EL (cell line): ENCODE measurements at regions not wholly inside any gene's neighbourhood (a gene's known extent, or its start where the extent isn't known, plus 50 kb on each side); places are given as distances from the start of the nearest gene placed in this dataset.

Source experiments
- DNase-seq: peaks from one replicate; pipeline ENCODE4 v3.0.0-alpha.2; 2016

DNA sequence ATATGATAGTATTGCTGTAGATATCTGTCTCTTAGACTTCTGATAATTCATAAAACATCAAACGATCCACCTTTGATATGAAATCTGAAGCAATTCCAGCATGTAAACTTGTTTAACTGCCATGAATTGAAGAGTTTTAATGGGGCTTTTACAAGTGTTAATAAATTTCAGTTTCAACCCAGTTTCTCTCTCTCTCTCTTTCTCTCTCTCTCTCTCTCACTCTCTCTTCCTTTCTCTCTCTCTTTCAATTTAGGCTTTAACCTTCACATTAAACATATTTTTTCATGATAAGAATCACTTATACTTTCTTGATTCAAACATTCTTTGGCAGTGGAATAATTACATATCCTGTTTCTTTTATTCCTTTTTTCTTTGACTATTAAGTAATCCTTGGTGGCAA is 296.1 kb downstream of the EPHA4 start:
- DNase-seq, result no peak

DNA sequence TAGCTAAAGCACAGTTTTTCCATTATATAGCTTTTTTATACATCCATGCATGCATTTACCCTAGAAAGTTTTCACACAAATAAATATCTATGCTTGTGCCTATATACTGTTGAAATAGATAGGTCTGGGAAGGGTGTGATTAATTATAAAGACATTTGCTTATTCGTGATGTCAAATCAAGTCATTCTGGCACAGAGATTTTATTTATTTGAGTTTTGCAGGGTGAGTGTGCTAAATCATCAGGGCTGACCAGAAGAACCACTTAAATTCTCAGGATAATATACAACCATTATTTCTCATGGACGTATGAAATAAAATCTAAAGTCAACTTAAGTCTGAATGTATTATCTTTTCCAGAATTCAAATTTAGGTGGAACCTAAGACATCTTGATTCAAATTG is 295.5 kb downstream of the EPHA4 start:
- peak; percentile 9 for DNase-seq

DNA sequence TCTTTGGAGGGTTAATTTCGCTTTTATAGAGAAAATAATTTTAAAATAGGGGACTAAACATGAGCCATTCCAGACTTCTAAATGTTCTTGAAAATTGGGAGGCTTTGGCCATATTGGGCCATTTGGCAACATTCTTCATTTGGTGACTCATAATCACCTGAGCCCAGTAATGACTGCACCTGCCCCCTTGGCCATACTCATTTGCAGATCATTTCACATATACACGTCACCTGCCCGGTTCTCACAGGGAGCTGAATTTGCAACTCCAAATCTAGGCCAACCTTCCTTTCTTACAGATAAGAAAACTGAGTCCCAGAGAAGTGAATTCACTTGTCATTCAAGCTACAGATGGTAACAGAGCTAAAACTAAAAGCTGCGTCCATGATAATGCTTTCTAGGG is 289.7 kb downstream of the EPHA4 start:
- DNase-seq, result no peak

DNA sequence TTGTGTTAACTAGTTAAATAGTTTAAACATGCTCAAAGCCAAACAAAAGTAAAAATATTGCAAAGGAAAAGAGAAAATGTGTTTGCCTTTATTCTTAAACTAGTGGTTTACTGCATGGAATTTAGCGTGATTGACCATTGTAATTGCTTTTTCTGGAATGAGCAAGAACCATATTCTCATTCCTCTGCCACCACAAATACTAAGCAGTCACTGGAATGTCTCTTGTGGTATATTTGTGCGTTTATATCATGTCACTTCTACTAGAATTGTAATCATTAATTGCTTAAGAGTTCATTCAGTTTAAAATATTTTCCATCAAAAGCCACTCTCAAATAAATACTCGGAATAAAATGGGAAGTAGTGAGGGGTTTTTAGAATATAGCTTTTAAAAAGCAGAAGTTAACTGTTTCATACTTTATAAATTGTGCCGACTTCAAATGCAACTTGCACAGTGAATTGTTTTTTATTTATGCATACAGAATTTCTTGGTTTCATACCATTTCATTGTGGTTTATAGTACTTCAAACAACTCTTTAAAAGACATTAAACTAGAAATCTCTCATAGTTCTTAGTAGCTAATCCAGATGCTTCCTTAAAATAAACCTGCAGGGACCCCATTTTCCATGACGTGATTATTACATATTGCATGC is 288.1 kb downstream of the EPHA4 start:
- peak; percentile 76 for DNase-seq

DNA sequence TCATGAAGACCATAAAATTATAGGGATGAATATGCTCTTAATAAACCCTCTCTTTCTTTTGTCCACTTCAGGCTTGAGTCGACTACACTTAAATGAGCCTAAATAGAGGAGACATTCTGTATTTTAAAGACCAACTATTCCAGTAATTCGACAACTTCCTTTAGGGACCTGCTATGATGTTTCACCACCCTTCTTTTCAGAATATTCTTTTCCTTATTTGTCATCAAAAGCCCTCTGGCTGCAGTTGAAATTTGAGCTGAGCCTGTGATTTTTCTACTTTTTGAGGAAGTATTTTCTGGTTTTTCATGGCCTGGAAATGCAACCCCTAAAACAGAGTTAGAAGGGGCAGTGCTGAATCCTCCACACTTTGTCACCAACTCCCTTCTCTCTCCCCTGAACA is 287.0 kb downstream of the EPHA4 start:
- DNase-seq, result peak; percentile 30

DNA sequence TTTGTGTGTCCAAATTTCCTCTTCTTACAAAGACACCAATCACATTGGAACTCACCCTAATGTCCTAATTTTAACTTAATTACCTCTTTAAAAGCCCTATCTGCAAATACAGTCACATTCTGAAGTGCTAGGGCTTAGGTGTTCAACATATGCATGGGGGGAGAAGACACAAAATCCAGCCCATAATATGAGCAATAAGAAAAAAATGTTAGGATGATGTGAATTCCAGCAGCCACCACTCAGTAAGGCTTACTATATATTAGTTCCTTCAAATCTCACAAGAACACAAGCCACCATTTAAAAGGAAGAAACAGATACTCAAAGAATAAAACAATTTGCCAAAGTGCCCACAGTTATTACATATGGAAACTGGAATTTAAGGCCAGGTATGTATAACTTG is 285.7 kb downstream of the EPHA4 start:
- DNase-seq, result peak; percentile 26

DNA sequence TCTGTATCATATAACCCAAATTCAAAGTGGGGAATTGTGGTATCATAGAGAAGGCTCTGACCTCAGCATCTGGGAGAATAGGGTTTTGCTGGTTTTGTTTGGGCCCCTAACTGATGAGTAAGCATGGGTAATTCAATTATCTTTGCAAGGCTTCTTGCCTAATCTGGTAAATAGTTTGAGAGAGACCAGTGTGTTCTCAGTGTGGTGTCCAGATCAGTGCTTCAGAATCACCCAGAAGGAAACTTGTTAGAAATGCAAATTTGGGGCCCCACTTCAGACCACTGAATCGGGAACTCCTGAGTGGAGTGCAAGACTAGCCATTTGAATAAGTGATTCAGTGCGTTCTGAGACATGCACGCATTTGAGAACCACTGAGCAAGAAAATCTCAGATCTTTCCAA is 282.7 kb downstream of the EPHA4 start:
- peak; percentile 48 for DNase-seq

DNA sequence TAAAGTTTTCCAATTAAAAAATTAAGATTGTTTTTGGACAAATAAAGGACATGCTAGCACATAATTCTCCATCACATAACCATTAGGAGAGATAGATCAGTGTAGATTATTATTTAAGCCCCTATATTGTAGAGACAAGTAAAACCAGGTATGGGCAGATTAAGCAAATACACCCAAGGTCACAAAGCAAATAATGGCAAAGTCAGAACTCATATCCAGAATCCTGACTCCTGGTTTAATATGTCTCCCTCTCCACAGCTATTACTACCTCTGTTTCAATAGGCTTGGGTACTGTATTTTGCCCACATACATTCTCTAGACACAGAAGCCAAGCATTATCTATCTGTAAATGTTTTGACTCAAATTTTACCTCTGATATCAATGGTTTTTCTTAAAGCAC is 282.3 kb downstream of the EPHA4 start:
- DNase-seq, result no peak

DNA sequence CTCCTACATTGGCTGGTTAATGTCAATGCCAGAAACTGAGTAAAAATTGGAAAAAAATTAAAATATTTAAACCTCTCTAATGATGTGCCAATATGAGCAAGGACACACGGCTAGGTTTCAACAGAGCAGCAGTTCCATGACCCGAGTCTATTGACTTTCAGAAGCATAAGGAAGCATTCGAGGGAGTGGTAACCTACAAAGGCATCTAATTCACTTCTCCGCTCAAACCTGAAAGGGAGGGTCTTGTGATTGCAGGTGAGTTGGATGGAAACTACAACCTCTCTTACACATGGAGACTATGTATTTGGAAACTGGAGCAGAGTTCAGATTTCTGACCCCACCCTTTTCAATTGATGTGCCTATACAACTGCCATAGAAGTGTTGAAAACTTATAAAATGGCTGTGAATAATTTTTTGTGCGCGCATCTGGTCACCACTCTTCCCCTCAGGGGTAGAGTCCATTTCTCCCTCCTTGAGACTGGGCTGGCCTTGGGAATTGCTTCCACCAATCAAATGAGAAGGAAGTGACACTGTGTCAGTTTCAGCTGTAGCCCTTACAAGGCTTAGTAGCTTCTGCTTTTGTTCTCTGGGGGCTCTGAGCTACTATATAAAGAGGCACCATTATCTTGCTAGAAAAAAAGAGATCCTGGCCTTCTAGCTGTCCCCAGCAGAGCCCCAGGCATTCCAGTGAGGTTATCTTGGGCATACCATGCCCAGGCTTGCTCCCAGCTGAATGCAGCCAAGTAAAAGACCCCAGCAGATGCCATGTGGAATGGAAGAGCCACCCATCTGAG is 278.0 kb downstream of the EPHA4 start:
- no peak for DNase-seq

DNA sequence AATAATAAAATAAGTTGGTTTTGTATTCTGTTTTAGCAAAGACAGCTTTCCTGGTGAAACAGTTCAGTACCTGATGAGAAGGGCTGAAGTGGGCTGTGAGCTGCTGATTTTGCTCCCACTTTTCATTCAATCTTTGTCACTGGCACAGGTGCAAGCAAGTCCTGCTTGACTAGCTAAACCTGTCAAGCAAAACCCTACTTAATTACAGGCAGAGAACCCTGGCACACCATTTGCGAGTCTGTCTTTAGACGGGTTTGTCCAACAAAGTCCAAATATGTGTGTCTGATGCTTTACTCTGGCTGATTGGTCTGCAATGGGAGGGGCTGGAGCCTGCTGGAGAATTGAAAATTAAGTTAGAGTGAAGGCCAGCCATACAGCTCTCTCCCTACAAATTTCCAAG is 267.2 kb downstream of the EPHA4 start:
- no peak for DNase-seq

DNA sequence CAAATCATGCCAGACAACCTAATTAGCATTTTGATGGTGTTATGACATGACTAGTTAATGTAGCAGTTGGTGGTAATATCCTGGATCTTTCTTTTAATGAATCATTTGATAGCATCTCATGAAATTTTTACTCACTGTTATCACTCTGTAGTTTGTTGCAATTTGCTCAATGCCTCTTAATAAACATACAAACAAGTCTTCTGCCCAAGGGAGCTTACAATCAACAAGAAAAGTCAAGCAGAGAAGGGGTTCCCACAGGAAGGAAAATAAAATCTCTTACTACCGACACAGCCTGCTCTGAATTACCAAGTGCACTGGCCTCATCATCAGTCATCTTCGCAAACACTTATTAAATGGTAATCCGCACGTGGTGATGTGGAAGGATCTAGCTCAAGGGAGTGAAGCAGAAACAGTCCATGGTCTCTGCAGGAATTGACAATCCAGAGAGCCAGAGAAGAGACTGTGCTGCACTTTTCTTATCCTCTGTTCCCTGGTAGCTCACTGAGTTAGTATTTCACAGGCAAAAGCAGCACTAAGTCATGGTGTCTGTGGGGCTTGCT is 263.5 kb downstream of the EPHA4 start:
- no peak for DNase-seq

DNA sequence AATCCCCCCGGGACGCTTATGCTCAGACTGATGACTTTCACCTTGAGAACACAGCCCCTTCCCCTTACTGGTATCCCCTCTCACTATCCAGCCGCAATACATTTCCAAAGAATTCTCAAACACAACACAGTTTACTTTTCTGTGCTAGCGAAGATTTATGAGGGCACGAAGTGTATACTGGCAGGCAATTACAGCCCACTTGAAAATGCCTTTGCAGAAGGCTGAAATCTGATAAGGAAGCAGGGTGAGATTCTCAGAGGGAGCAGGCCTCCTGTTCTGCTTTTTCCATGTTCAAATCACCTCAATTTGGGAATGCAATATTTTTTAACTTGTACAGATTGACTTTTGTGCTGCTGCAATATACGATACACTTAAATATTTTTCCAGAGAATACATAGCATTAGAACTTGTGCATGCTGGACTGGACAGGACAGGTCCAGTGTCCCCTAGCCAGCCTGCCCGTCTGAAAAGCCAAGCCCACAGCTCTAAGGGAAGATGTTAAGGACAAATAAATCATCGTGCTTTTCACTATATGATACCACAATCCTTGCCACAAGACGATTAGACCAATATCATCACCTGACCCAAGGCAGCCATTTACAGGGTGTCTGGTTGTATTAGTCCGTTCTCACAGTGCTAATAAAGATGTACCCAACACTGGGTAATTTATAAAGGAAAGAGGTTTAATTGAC is 262.1 kb downstream of the EPHA4 start:
- DNase-seq, result no peak

DNA sequence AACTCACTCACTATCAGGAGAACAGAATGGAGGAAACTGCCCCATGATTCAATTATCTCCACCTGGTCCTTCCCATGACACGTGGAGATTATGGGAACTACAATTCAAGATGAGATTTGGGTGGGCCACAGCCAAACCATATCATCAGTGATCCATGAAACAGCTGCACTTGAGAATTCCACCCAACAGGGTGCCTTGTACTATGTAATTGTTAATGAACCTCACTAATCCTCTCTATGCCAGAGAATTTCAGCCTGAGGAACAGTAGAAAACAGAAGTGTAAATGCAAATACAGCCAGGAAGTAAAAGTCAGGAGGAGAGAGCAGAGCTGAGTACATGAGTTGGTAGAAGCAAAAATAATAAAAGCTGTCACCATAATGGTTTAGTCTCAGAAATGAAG is 261.4 kb downstream of the EPHA4 start:
- no peak for DNase-seq

DNA sequence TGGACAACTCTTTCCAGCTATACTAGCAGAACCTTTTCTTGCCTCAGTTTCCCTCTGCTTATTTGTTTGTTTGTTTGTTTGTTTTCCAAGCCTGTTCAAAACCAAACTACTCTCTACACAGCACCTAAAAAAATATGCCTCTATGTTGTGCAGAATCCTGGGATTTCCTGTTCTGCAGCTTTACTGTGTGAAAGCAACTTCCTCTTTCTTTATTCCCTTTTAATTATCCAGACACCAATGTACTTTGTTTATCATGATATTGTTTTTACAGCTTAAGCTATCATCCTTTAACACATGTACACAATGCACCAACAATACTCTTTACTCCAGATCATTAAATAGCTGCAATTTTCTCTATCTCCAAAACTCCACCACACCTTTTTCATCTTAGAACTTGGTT is 259.5 kb downstream of the EPHA4 start:
- DNase-seq, result no peak

DNA sequence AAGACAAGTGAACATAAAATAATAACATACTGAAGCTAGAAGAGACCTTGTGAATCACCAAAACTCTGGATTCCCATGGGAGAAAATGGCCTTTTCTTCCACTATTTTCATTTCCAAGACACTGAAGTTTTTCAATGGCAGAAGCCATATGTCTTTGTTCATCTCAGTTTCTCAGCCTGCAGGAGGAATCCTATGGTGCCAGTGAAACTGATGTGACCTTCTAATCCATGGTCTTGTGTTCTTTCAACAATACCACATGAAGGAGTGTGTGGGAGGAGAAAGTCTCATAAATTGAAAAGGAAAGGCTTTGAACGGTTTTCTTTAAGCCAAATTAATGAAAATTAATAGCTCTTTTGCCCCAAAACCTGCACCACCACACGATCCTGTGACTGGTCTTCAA is 257.3 kb downstream of the EPHA4 start:
- DNase-seq, result no peak

DNA sequence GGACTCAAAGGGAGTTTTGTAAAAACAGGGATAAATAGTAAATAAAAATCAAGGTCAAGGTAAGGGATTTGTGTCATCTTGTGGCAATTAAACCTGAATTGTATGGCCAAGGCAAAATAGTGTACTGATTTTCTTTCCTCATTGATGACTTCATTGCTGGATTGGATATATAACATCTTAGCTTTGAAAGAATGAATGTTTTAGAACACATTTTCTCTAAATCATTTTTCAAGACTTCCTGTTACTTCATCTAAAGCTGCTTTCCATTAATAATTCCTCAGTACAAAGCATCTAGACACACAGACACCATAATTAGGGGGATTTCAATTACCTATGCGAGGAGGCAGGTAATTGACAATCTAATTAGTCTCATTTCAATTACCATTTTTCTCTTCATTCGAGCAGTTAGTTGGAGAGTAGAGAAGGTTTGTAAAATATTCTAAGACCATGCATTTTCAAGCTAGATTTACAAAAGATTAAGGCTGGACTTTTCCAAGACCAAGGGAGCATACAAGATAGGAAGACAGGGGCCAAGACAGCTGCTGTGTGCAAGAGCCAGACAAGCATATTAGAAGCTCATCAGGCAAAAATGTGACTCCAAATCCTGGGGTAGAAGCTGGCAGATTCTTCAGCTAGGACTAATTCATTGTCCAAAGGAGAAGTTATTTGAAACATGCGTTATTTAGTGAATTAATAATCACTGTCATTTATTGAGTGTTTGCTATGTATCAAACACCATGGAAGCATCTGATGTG is 253.6 kb downstream of the EPHA4 start:
- peak; percentile 34 for DNase-seq

DNA sequence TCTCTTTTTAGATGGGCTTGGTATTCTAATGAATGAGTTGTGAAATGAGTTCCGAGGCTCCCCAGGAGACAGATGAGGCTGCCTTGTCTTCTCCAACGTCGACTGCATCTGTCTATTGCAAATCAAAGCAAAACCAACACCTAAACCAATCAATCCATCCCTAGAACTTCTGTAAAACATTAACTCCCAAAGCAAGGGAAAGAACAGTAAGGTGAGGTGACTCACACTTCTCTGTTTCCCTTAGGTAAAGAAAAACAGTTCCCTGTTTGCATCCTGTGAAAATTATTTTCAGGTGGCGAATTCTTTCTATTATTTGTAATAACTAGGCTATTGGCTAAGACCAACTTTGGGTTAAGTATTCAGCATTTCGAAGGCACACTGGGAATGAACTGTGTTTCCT is 249.4 kb downstream of the EPHA4 start:
- no peak for DNase-seq

DNA sequence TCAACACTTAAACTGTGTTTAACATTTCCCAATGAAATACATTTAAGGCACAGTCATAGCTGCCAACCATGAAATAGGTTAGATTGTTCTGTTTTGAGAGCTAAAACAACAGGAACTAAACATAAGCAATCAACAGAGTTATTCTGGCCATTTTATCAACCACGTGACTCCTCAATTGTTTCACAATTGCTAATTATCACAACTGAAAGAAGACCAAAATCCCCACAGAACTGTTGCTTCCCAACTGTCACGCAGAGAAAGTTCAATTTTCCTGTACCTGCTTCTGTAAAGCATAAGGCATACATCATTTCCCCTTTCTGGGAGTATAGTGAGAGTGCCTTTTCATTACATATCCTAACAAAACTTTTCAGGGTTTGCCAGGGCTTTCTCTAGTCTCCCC is 248.6 kb downstream of the EPHA4 start:
- no peak for DNase-seq

DNA sequence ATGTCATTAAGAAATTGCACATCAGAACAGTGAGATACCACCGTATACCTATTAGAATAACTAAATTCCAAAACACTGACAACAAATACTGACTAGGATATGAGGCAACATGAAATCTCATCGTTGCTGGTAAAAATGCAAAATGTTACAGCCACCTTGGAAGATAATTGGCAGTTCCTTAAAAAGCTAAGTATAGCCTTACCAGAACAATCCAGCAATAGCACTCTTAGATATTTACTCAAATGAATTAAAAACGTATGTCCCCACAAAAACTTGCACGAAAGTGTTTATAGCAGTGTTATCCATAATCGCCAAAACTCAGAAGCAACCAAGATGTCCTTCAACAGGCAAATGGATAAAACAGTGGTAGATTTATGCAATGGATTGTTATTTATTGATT is 241.7 kb downstream of the EPHA4 start:
- no peak for DNase-seq

DNA sequence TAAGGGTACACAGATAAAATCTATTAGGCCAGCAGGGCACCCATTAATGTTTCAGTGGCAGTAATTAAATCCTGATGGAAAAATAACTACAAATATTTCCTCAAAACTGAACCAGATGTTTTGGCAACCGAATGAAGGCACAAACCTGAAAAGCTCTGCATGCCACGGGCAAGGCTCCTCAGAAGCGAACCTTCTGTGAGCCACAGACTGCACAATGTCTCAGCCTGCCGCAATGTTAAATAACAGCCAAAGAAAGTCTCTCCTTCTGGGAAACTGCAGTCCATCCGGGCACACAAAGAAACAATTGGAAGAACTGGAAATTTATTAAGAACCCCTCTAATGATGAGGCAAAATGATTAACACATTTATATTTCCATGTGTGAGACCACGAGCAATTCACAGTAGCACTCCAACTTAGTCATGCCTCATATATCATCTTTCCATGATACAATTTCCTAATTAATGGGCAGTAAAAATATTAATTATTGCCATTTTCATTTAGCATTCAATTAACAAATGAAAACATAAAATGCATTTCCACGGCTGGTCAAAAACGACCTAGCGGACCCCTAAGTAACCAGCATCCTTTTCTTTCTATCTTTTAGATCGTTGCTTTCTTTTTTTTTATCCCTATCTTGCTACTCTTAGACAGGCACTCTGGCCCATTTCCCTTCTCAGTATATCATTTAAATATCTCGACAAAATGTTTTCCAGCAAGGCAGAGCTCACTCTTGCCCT is 237.5 kb downstream of the EPHA4 start:
- no peak for DNase-seq

DNA sequence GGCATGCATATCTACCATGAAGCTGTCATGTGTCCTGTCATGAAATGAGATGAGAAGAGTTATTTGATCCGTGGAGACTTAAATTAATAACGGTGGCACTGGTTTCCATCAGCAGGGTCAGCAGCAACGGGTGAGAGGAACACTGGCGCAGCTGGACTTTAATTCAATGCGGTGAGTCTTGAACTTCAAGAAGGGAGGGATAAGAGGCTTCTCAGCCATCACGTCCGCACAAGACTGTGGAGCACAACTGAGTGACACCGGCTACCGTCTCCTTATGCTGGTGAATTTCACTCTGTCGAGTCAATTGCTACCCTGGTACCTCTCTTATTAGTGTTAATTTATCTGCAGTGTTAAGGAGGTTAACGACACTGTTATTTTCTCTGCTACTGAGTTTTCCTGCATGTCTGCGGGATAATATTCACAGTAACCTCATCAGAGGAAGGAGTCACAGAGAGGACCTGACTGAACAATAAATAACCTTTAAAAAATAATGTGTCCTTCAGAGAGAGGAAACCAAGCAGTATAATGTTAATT is 236.8 kb downstream of the EPHA4 start:
- no peak for DNase-seq

DNA sequence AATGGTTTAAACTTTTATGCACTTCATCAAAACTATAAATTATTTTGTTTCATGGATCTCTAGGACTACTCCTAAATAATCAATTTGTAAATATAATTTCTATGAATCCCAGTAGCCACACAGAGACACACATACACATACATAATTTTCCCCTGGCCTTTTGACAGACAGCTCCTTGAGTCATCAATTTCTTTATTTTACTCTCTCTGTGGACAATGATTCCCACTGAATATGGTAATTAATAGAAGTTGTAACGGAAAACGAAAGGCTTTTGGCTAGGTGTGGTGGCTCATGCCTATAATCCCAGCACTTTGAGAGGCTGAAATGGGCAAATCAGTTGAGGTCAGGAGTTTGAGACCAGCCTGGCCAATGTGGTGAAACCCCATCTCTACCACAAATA is 235.1 kb downstream of the EPHA4 start:
- DNase-seq, result no peak
